Skeletal muscle tissue (tissue), 3 donors: ENCODE measurements at regions not wholly inside any gene's neighbourhood (a gene's known extent, or its start where the extent isn't known, plus 50 kb on each side); places are given as distances from the start of the nearest gene placed in this dataset.

ENCODE experiments used
- H3K27ac ChIP-seq: one replicate; pipeline ENCODE4 v1.7.0; 2013; ENCODE audit warnings: mild to moderate bottlenecking, low read depth, low read length, inconsistent platforms
- H3K27me3 ChIP-seq, 3 donors: one replicate each; pipeline ENCODE4 v1.7.0; 2013; ENCODE audit warnings: low read length in 3 of 3; ENCODE audit not compliant: control insufficient read depth in 3 of 3, insufficient read depth in 3 of 3
- H3K36me3 ChIP-seq, 3 donors: one replicate each; pipeline ENCODE4 v1.7.0; 2013; ENCODE audit warnings: low read length in 3 of 3; ENCODE audit not compliant: control insufficient read depth in 3 of 3, insufficient read depth in 3 of 3
- H3K4me1 ChIP-seq, 3 donors: one replicate each; pipeline ENCODE4 v1.7.0; 2013; ENCODE audit warnings: low read length in 3 of 3, mild to moderate bottlenecking in 3 of 3; ENCODE audit not compliant: control insufficient read depth in 3 of 3, insufficient read depth in 3 of 3
- H3K4me3 ChIP-seq, 3 donors: one replicate each; pipeline ENCODE4 v1.7.0; 2013; ENCODE audit warnings: low read length in 3 of 3
- H3K9ac ChIP-seq, 3 donors: one replicate each; pipeline ENCODE4 v1.7.0; 2013; ENCODE audit warnings: low read length in 3 of 3, mild to moderate bottlenecking in 3 of 3, moderate library complexity in 2 of 3, low read depth in 1 of 3
- H3K9me3 ChIP-seq, 3 donors: one replicate each; pipeline ENCODE4 v1.7.0; 2013; ENCODE audit warnings: low read length in 3 of 3; ENCODE audit not compliant: control insufficient read depth in 3 of 3
- donor health status: Osteomylitis.

GRCh38 chr5:110082863-110083262 lies 393.1 kb downstream of the MAN2A1 start:
- Histone ChIP-seq H3K4me3 (no peak overlapping the region), H3K36me3 (no peaks in the 10 kb centered on the region)

GRCh38 chr5:110085826-110086225 lies 396.1 kb downstream of the MAN2A1 start:
- Histone ChIP-seq H3K4me3 (no peak overlapping the region), H3K27ac (no peak overlapping the region), H3K9me3 (no peaks in the 10 kb centered on the region), H3K4me1 (no peaks in the 10 kb centered on the region), H3K9ac (no peak overlapping the region), H3K36me3 (no peaks in the 10 kb centered on the region), H3K27me3 (no peaks in the 10 kb centered on the region)

More at GRCh38 chr5:110082863-110083262, 393.1 kb downstream of the MAN2A1 start:
- H3K27me3 ChIP-seq = no peaks in the 10 kb centered on the region
- no peaks in the 10 kb centered on the region for H3K4me1 ChIP-seq
- peaks cover 0 to 3% (median 0%) of the 10 kb centered on the region in 3 donors for H3K9me3 ChIP-seq
- H3K27ac ChIP-seq = no peak overlapping the region
- no peak overlapping the region for H3K9ac ChIP-seq

GRCh38 chr5:110086658-110087388 lies 397.1 kb downstream of the MAN2A1 start:
- Histone ChIP-seq H3K27me3 (no peaks in the 10 kb centered on the region), H3K36me3 (no peaks in the 10 kb centered on the region), H3K9me3 (no peaks in the 10 kb centered on the region), H3K4me3 (no peak overlapping the region), H3K9ac (no peak overlapping the region), H3K4me1 (no peaks in the 10 kb centered on the region), H3K27ac (no peak overlapping the region)

- no peak overlapping the region for H3K9ac ChIP-seq
Observed at GRCh38 chr5:110087829-110088228, 398.1 kb downstream of the MAN2A1 start.

DNA sequence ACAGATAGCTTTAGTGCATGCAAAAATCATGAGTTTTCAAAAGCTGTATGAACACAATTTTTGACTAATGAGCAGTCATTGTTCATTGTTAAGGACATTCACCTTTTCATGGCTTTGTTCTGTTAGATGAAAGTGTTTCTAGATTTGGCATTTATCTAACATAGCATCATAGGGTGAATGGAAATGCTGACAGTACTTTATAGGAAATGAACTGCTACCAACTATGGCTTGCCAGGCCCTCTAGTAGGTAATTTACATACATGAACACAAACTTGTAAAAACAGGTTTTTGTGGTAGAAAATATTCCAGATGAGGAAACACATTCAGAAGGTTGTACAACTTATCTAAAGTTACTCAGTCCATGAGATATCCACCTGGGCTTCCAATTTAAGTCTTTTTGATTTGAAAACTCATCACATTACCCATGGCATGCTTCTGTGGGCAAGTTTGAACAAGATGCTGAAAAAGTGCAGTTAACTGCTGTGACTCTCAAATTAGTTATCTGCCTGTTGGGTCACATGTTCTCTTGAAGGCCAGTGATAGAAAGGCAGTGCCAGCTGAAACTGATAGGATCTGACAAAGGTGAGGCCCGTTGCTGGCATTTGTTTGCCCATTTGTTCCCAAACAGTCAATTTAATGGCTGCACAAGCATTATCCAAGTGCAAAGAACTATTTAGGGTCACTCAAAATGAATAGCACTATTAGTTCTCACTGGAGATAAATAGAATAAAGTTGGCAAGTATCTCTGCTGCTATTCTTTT lies 399.1 kb downstream of the MAN2A1 start:
- Histone ChIP-seq H3K4me1 (no peaks in the 10 kb centered on the region), H3K27ac (no peak overlapping the region), H3K9me3 (no peaks in the 10 kb centered on the region), H3K27me3 (no peaks in the 10 kb centered on the region), H3K4me3 (no peak overlapping the region), H3K9ac (no peak overlapping the region), H3K36me3 (no peaks in the 10 kb centered on the region)

More at GRCh38 chr5:110087829-110088228, 398.1 kb downstream of the MAN2A1 start:
- no peak overlapping the region for H3K4me3 ChIP-seq
- no peaks in the 10 kb centered on the region for H3K4me1 ChIP-seq
- H3K36me3 ChIP-seq = no peaks in the 10 kb centered on the region
- no peak overlapping the region for H3K27ac ChIP-seq
- H3K9me3 ChIP-seq = no peaks in the 10 kb centered on the region
- no peaks in the 10 kb centered on the region for H3K27me3 ChIP-seq

DNA sequence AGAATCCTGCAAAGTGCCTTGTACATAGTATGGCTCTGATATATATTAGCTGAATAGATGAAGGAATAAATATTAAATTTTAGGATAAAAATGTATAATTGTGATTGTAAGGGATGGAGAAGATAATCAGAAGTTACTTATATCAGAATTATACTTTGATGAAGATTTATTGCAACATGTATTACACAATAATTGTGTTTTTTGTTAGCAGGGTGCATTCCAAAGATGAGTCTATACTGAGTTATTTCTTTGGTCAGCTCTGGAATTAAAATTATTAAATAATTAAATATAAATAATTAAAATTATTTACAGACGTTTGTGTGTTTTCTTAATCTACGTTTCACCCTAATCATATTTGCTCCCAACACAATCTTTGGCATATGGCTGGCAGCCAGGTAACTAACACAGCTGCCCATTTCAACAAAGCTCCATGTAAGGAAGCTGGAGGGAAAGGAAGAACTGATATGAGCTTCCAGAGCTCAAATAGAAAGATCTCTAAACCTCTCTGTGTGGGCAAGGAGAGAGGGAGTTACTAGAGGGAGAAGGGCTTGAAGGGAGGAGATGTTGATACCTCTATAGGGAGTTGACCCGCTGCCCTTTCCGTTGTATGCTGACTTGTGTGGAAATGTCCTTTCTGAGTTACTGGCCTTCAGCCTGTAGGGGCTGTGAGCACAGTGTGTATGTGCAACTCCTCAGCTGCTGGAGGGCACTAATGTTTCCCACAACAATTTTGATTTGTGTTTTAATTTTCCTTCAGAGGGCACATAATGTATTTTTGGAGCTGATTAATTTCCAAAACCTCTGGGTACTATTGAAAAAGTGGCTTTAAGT lies 403.4 kb downstream of the MAN2A1 start:
- Histone ChIP-seq H3K27ac (no peak overlapping the region), H3K27me3 (no peaks in the 10 kb centered on the region), H3K4me1 (no peaks in the 10 kb centered on the region), H3K9ac (no peak overlapping the region), H3K36me3 (no peaks in the 10 kb centered on the region), H3K9me3 (no peaks in the 10 kb centered on the region), H3K4me3 (no peak overlapping the region)

GRCh38 chr5:110094109-110094508 lies 404.4 kb downstream of the MAN2A1 start:
- Histone ChIP-seq H3K4me1 (no peaks in the 10 kb centered on the region), H3K27me3 (no peaks in the 10 kb centered on the region), H3K27ac (no peak overlapping the region), H3K9me3 (no peaks in the 10 kb centered on the region), H3K36me3 (no peaks in the 10 kb centered on the region), H3K4me3 (no peak overlapping the region), H3K9ac (no peak overlapping the region)

DNA sequence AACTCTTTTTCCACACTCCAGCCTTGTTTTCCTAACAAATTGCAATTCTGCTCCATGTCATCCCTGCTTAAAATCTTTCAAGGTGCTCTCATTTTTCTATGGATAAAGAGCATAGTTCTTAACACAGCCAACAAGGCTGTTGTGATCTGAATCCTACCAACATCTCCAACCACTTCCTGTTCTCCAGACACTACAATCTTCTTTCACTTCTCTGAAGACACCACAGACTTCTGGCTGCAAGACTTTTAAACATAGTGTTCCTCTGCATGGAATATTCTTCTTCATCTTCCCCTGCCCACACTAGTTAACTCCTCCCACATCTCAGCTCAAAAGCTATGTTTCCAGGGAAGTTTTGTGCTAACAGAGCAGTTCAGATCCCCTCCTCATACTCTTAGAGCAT lies 404.8 kb downstream of the MAN2A1 start:
- no peak overlapping the region for H3K27ac ChIP-seq
- no peaks in the 10 kb centered on the region for H3K36me3 ChIP-seq
- no peaks in the 10 kb centered on the region for H3K4me1 ChIP-seq
- H3K9me3 ChIP-seq = no peaks in the 10 kb centered on the region
- H3K4me3 ChIP-seq = no peak overlapping the region
- no peak overlapping the region for H3K9ac ChIP-seq
- H3K27me3 ChIP-seq = no peaks in the 10 kb centered on the region

DNA sequence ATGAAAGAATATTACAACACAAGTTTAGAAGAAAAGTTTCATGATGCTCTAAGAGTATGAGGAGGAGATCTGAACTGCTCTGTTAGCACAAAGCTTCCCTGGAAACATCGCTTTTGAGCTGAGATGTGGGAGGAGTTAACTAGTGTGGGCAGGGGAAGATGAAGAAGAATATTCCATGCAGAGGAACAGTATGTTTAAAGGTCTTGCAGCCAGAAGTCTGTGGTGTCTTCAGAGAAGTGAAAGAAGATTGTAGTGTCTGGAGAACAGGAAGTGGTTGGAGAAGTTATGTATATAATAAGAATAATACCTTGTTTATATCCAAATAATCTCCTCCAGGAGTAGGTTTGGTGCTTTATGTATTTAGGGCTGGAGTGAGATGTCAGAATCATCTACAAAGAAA lies 406.7 kb downstream of the MAN2A1 start:
- Histone ChIP-seq H3K4me1 (no peaks in the 10 kb centered on the region), H3K36me3 (no peaks in the 10 kb centered on the region), H3K4me3 (no peak overlapping the region), H3K27me3 (no peaks in the 10 kb centered on the region), H3K9me3 (no peaks in the 10 kb centered on the region), H3K27ac (no peak overlapping the region), H3K9ac (no peak overlapping the region)

DNA sequence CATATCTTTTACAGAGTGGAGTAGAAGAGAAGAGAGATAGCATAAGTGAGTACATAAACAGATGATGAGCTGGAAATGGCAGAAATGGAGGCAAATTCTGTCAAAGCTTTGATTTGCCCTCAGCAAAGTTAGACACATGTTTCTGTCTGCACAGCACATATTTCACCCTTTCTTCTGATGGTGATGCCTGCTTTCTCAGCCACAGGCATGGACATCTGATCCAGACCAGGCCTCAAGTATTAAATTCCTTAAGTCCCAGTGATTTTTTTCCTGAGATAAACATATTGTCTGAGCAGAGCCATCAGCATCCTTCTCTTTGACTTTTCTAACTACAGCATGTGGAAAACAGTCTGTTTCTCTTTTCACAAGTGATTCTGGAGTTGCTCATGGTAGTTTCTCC lies 409.8 kb downstream of the MAN2A1 start:
- Histone ChIP-seq H3K4me1 (no peaks in the 10 kb centered on the region), H3K9me3 (no peaks in the 10 kb centered on the region), H3K36me3 (no peaks in the 10 kb centered on the region), H3K4me3 (no peak overlapping the region), H3K27me3 (peaks cover 0 to 2% (median 0%) of the 10 kb centered on the region in 3 donors), H3K27ac (no peak overlapping the region), H3K9ac (no peak overlapping the region)
